PC-9 (cell line): ENCODE measurements at regions not wholly inside any gene's neighbourhood (a gene's known extent, or its start where the extent isn't known, plus 50 kb on each side); places are given as distances from the start of the nearest gene placed in this dataset.

Source experiments
- BruUV-seq: library from RNA; stranded (reverse); fragments of 400-500 nt; replicated peaks from 2 replicates; lab custom pipeline; 2021; lab: Mats Ljungman, UMichigan
- CTCF ChIA-PET: fragments of 300-600 bp; sonication (Branson Sonifier 250); formaldehyde crosslinking; loops from one replicate; lab custom pipeline; 2022; ENCODE audit warnings: antibody characterized with exemption; lab: Charles Lee
- POLR2A ChIA-PET: fragments of 300-600 bp; sonication (Branson Sonifier 250); formaldehyde crosslinking; loops from one replicate; lab custom pipeline; 2022; ENCODE audit warnings: antibody characterized with exemption; ENCODE audit not compliant: unreplicated experiment; lab: Charles Lee
- DNase-seq, 2 experiments: peaks; one replicate each; pipeline versions ENCODE4 v3.0.0 to v3.0.0-alpha.2; 2015 to 2022; ENCODE audit warnings: mixed read lengths in 1 of 2
- H2AFZ ChIP-seq: fragments of 200-600 bp; sonication (generic); 2 replicates; pipeline ENCODE4 v1.8.1; 2017; ENCODE audit warnings: antibody characterized with exemption
- H3F3A ChIP-seq: fragments of 200-600 bp; sonication (generic); 2 replicates; pipeline ENCODE4 v1.8.1; 2017; ENCODE audit warnings: antibody characterized with exemption, mild to moderate bottlenecking, low read depth; ENCODE audit not compliant: insufficient read depth
- H3K27ac ChIP-seq: fragments of 200-600 bp; sonication (generic); 2 replicates; pipeline ENCODE4 v1.6.1; 2016; ENCODE audit warnings: mixed run types
- H3K27me3 ChIP-seq: fragments of 200-600 bp; sonication (generic); 2 replicates; pipeline ENCODE4 v1.6.1; 2016; ENCODE audit warnings: low read depth, mixed run types; ENCODE audit not compliant: insufficient read depth
- H3K36me3 ChIP-seq: fragments of 200-600 bp; sonication (generic); 2 replicates; pipeline ENCODE4 v1.6.1; 2016; ENCODE audit warnings: low read depth, mixed run types
- H3K4me1 ChIP-seq: fragments of 200-600 bp; sonication (generic); replicated peaks from 2 replicates; pipeline ENCODE4 v1.6.1; 2016; ENCODE audit warnings: mixed run types; ENCODE audit not compliant: insufficient read depth
- H3K4me2 ChIP-seq: fragments of 200-600 bp; sonication (generic); 2 replicates; pipeline ENCODE4 v1.6.1; 2017; ENCODE audit warnings: mixed run types
- H3K4me3 ChIP-seq: fragments of 200-600 bp; sonication (generic); 2 replicates; pipeline ENCODE4 v1.6.1; 2016; ENCODE audit warnings: mixed run types
- H3K79me2 ChIP-seq: fragments of 200-600 bp; sonication (generic); 2 replicates; pipeline ENCODE4 v1.6.1; 2017; ENCODE audit warnings: low read depth, mixed run types
- H3K9me2 ChIP-seq: fragments of 200-600 bp; sonication (generic); 2 replicates; pipeline ENCODE4 v1.8.1; 2017; ENCODE audit warnings: mild to moderate bottlenecking; ENCODE audit not compliant: insufficient read depth
- H3K9me3 ChIP-seq: fragments of 200-600 bp; sonication (generic); 2 replicates; pipeline ENCODE4 v1.8.1; 2016; ENCODE audit warnings: low read depth; ENCODE audit not compliant: insufficient read depth
- H4K20me1 ChIP-seq: fragments of 200-600 bp; sonication (generic); 2 replicates; pipeline ENCODE4 v1.8.1; 2017; ENCODE audit not compliant: insufficient read depth
- EZH2 ChIP-seq: fragments of 200-600 bp; sonication (generic); IDR thresholded peaks from 2 replicates; pipeline ENCODE4 v1.8.0; 2017; ENCODE audit warnings: antibody characterized with exemption, low read depth
- intact Hi-C: fragments of 100-400 bp; cut with micrococcal nuclease; formaldehyde crosslinking; loops from one replicate; pipeline ENCODE4 v1.10.0; 2022; ENCODE audit not compliant: unreplicated experiment
- TF ChIP-seq, protein P1 (sequence below): fragments of 200-600 bp; sonication (generic); conservative IDR thresholded peaks from 2 replicates; pipeline ENCODE4 v1.6.1; 2017; ENCODE audit warnings: mixed run types, antibody characterized with exemption, mild to moderate bottlenecking, moderate library complexity

- CTCF ChIA-PET, result no interaction called here
- Histone ChIP-seq H3K4me1 (no peaks in the 10 kb centered on the region), H3K27me3 (no peaks in the 10 kb centered on the region), H3K4me2 (no peak overlapping the region), H2AFZ (no peak overlapping the region), H3K27ac (no peak overlapping the region), H4K20me1 (no peaks in the 10 kb centered on the region), H3K4me3 (no peak overlapping the region), H3F3A (no peaks in the 10 kb centered on the region), H3K36me3 (no peaks in the 10 kb centered on the region), H3K79me2 (no peaks in the 10 kb centered on the region), H3K9me3 (no peaks in the 10 kb centered on the region), H3K9me2 (no peaks in the 10 kb centered on the region)
- intact Hi-C loops, result no loop called here
- DNase-seq, result no peak
- no peak for TF ChIP-seq EZH2
- TF ChIP-seq, protein P1, sequence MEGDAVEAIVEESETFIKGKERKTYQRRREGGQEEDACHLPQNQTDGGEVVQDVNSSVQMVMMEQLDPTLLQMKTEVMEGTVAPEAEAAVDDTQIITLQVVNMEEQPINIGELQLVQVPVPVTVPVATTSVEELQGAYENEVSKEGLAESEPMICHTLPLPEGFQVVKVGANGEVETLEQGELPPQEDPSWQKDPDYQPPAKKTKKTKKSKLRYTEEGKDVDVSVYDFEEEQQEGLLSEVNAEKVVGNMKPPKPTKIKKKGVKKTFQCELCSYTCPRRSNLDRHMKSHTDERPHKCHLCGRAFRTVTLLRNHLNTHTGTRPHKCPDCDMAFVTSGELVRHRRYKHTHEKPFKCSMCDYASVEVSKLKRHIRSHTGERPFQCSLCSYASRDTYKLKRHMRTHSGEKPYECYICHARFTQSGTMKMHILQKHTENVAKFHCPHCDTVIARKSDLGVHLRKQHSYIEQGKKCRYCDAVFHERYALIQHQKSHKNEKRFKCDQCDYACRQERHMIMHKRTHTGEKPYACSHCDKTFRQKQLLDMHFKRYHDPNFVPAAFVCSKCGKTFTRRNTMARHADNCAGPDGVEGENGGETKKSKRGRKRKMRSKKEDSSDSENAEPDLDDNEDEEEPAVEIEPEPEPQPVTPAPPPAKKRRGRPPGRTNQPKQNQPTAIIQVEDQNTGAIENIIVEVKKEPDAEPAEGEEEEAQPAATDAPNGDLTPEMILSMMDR, result no peak
- BruUV-seq, result no TSS peak
- POLR2A ChIA-PET, result no interaction called here
These were observed 55.5 kb upstream of the PCDH18 start for GRCh38 chr4:137587796-137588195.

GRCh38 chr4:137583671-137584070, 51.4 kb upstream of the PCDH18 start:
- Histone ChIP-seq H3K9me3 (no peaks in the 10 kb centered on the region), H3K9me2 (no peaks in the 10 kb centered on the region), H3F3A (no peaks in the 10 kb centered on the region), H3K79me2 (no peaks in the 10 kb centered on the region), H3K4me1 (no peaks in the 10 kb centered on the region), H3K4me2 (no peak overlapping the region), H4K20me1 (no peaks in the 10 kb centered on the region), H3K36me3 (no peaks in the 10 kb centered on the region), H3K4me3 (no peak overlapping the region), H2AFZ (no peak overlapping the region), H3K27me3 (no peaks in the 10 kb centered on the region), H3K27ac (no peak overlapping the region)
- no TSS peak for BruUV-seq
- POLR2A ChIA-PET, result no interaction called here
- intact Hi-C loops, result no loop called here
- no peak for TF ChIP-seq EZH2
- TF ChIP-seq, protein P1, result no peak
- DNase-seq, result no peak
- CTCF ChIA-PET, result no interaction called here
